Stomach (tissue), 4 donors: ENCODE measurements at regions not wholly inside any gene's neighbourhood (a gene's known extent, or its start where the extent isn't known, plus 50 kb on each side); places are given as distances from the start of the nearest gene placed in this dataset.

Source experiments
- CTCF ChIP-seq, 7 experiments: fragments of 450-650 bp in 4 of 7; fragments of 200-600 bp in 3 of 7; sonication (generic) in 3 of 7; IDR thresholded peaks; one replicate each; pipeline ENCODE4 v1.5.1; 2016 to 2019; ENCODE audit warnings: antibody characterized with exemption in 7 of 7, control low read depth in 2 of 7, mild to moderate bottlenecking in 1 of 7
- POLR2A ChIP-seq, 4 donors: fragments of 450-650 bp; IDR thresholded peaks; one replicate each; pipeline ENCODE4 v1.6.1; 2016; ENCODE audit warnings: antibody characterized with exemption in 4 of 4, control low read depth in 2 of 4, mild to moderate bottlenecking in 1 of 4, moderate library complexity in 1 of 4
- POLR2AphosphoS5 ChIP-seq, 3 donors: sonication (generic); formaldehyde crosslinking; IDR thresholded peaks; one replicate each; pipeline ENCODE4 v1.6.1; 2016; ENCODE audit warnings: antibody characterized with exemption in 3 of 3

- TF ChIP-seq POLR2AphosphoS5 (IDR thresholded peaks at IDR 0.05): no peak
- no peak for TF ChIP-seq CTCF (IDR thresholded peaks at IDR 0.05)
- TF ChIP-seq POLR2A (IDR thresholded peaks at IDR 0.05): no peak
Observed at GRCh38 chr3:163644172-163644571, 1434.1 kb downstream of the SI start.
